Endothelial cell of umbilical vein (primary cell): ENCODE measurements at regions not wholly inside any gene's neighbourhood (a gene's known extent, or its start where the extent isn't known, plus 50 kb on each side); places are given as distances from the start of the nearest gene placed in this dataset.

ENCODE experiments used
- BruUV-seq: library from RNA; stranded (reverse); fragments of 400-500 nt; replicated peaks from 2 replicates; lab custom pipeline; 2021; lab: Mats Ljungman, UMichigan
- CTCF ChIA-PET: fragments of 300-600, 350-600 bp; sonication (Branson Sonifier 250); formaldehyde crosslinking; loops from one replicate; lab custom pipeline; 2021; ENCODE audit warnings: antibody characterized with exemption, inconsistent platforms; lab: Charles Lee
- POLR2A ChIA-PET: fragments of 300-600, 350-600 bp; sonication (Branson Sonifier 250); formaldehyde crosslinking; loops from one replicate; lab custom pipeline; 2021; ENCODE audit warnings: antibody characterized with exemption, inconsistent platforms; lab: Charles Lee
- DNase-seq: peaks from one replicate; pipeline ENCODE4 v3.0.0-alpha.2; 2011; ENCODE audit warnings: low read depth, low spot score
- FAIRE-seq: peaks from 2 replicates; lab custom pipeline; 2011; peaks lifted over from hg19 to GRCh38; lab: Jason Lieb, UNC
- H2AFZ ChIP-seq: 2 replicates; pipeline ENCODE4 v1.6.0; 2012; ENCODE audit warnings: low read depth, low read length, control low read depth, inconsistent platforms
- H3K27ac ChIP-seq: 2 replicates; pipeline ENCODE4 v1.5.1; 2011; ENCODE audit warnings: low read depth, mild to moderate bottlenecking, control low read depth, low read length, moderate library complexity; ENCODE audit not compliant: insufficient read depth
- H3K27me3 ChIP-seq, 2 experiments: 2 replicates each; pipeline versions ENCODE4 v1.6.0 to v1.6.1; 2011; ENCODE audit warnings: low read length in 2 of 2, mixed read lengths in 1 of 2; ENCODE audit not compliant: control insufficient read depth in 2 of 2, insufficient read depth in 2 of 2
- H3K36me3 ChIP-seq, 2 experiments: 2 replicates in 1 of 2; 3 replicates in 1 of 2; pipeline ENCODE4 v1.5.1; 2011; ENCODE audit warnings: low read length in 2 of 2, mild to moderate bottlenecking in 1 of 2, moderate library complexity in 1 of 2; ENCODE audit not compliant: control insufficient read depth in 2 of 2, insufficient read depth in 2 of 2; ENCODE audit errors: extremely low read depth in 1 of 2
- H3K4me1 ChIP-seq: 3 replicates; pipeline ENCODE4 v1.5.1; 2011; ENCODE audit warnings: mild to moderate bottlenecking, low read length; ENCODE audit not compliant: control insufficient read depth, insufficient read depth; ENCODE audit errors: extremely low read depth
- H3K4me2 ChIP-seq: 2 replicates; pipeline ENCODE4 v1.6.1; 2011; ENCODE audit warnings: low read length, control low read depth, mixed read lengths; ENCODE audit not compliant: insufficient read depth
- H3K4me3 ChIP-seq, 3 experiments: fragments of 200-600 bp in 1 of 3; sonication (generic), shearing (Covaris generic) in 1 of 3; replicated peaks in 1 of 3; 2 replicates each; pipeline ENCODE4 v1.5.1; 2011 to 2016; ENCODE audit warnings: control low read depth in 3 of 3, low read length in 3 of 3, mild to moderate bottlenecking in 2 of 3, inconsistent platforms in 1 of 3, low read depth in 1 of 3, moderate library complexity in 1 of 3; ENCODE audit not compliant: insufficient read depth in 1 of 3
- H3K79me2 ChIP-seq: 2 replicates; pipeline ENCODE4 v1.6.0; 2012; ENCODE audit warnings: low read length, inconsistent platforms; ENCODE audit not compliant: control insufficient read depth, insufficient read depth
- H3K9ac ChIP-seq: replicated peaks from 2 replicates; pipeline ENCODE3; 2011; ENCODE audit warnings: low read length, control low read depth; ENCODE audit not compliant: insufficient read depth; ENCODE audit errors: extremely low read depth
- H3K9me1 ChIP-seq: replicated peaks from 3 replicates; pipeline ENCODE4 v1.6.0; 2011; ENCODE audit warnings: mild to moderate bottlenecking, low read length; ENCODE audit not compliant: control insufficient read depth, insufficient read depth; ENCODE audit errors: extremely low read depth
- H3K9me3 ChIP-seq: replicated peaks from 2 replicates; pipeline ENCODE4 v1.5.1; 2012; ENCODE audit warnings: low read length, inconsistent platforms; ENCODE audit not compliant: control insufficient read depth, insufficient read depth
- H4K20me1 ChIP-seq: replicated peaks from 2 replicates; pipeline ENCODE3; 2011; ENCODE audit warnings: mild to moderate bottlenecking, low read length; ENCODE audit not compliant: control insufficient read depth, insufficient read depth; ENCODE audit errors: extremely low read depth
- EZH2 ChIP-seq: IDR thresholded peaks from 2 replicates; pipeline ENCODE4 v1.6.1; 2012; ENCODE audit warnings: borderline replicate concordance, low read depth, mild to moderate bottlenecking, moderate library complexity, low read length, inconsistent platforms; ENCODE audit not compliant: severe bottlenecking
- FOS ChIP-seq: IDR thresholded peaks from 2 replicates; pipeline ENCODE4 v1.6.1; 2011; ENCODE audit warnings: mild to moderate bottlenecking, low read length, moderate library complexity, borderline replicate concordance; ENCODE audit not compliant: insufficient read depth
- GATA2 ChIP-seq: IDR thresholded peaks from 2 replicates; pipeline ENCODE4 v1.7.0; 2011; ENCODE audit warnings: low read depth, mild to moderate bottlenecking, moderate library complexity, mixed read lengths, low read length; ENCODE audit not compliant: insufficient read length, insufficient read depth
- JUN ChIP-seq: IDR thresholded peaks from 2 replicates; pipeline ENCODE4 v1.6.1; 2011; ENCODE audit warnings: borderline replicate concordance, low read depth; ENCODE audit not compliant: insufficient read length, insufficient read depth
- MYC ChIP-seq: IDR thresholded peaks from one replicate; pipeline ENCODE4 v1.6.1; 2011; ENCODE audit warnings: mild to moderate bottlenecking, low read depth, low read length
- POLR2A ChIP-seq: IDR thresholded peaks from 2 replicates; pipeline ENCODE4 v1.6.1; 2012; ENCODE audit warnings: low read depth, mild to moderate bottlenecking, control low read depth, low read length
- POLR2AphosphoS5 ChIP-seq: IDR thresholded peaks from 2 replicates; pipeline ENCODE4 v1.6.1; 2012; ENCODE audit warnings: low read depth, mild to moderate bottlenecking, control low read depth, low read length, moderate library complexity; ENCODE audit not compliant: insufficient read depth
- dilution Hi-C: fragments of 300-500 bp; cut with MboI; formaldehyde crosslinking; loops from one replicate; pipeline ENCODE4 v1.15.0; 2019; ENCODE audit warnings: low sequenced_read_pairs; ENCODE audit not compliant: extremely low pct_ligation_motif_present
- intact Hi-C: fragments of 100-400 bp; cut with micrococcal nuclease; formaldehyde crosslinking; loops from one replicate; pipeline ENCODE4 v1.10.0; 2022
- TF ChIP-seq, protein P1 (sequence below): IDR thresholded peaks from 2 replicates; pipeline ENCODE4 v1.6.1; 2011; ENCODE audit not compliant: insufficient read depth, insufficient read length
- TF ChIP-seq, protein P2 (sequence below), 2 donors: IDR thresholded peaks; 1 replicate in 1 of 2; 2 replicates in 1 of 2; pipeline ENCODE4 v1.5.1; 2011; ENCODE audit warnings: low read length in 2 of 2, mild to moderate bottlenecking in 2 of 2, moderate library complexity in 2 of 2, control low read depth in 1 of 2, inconsistent platforms in 1 of 2, low read depth in 1 of 2; ENCODE audit not compliant: insufficient read depth in 1 of 2; ENCODE audit errors: extremely low read depth in 1 of 2

DNA sequence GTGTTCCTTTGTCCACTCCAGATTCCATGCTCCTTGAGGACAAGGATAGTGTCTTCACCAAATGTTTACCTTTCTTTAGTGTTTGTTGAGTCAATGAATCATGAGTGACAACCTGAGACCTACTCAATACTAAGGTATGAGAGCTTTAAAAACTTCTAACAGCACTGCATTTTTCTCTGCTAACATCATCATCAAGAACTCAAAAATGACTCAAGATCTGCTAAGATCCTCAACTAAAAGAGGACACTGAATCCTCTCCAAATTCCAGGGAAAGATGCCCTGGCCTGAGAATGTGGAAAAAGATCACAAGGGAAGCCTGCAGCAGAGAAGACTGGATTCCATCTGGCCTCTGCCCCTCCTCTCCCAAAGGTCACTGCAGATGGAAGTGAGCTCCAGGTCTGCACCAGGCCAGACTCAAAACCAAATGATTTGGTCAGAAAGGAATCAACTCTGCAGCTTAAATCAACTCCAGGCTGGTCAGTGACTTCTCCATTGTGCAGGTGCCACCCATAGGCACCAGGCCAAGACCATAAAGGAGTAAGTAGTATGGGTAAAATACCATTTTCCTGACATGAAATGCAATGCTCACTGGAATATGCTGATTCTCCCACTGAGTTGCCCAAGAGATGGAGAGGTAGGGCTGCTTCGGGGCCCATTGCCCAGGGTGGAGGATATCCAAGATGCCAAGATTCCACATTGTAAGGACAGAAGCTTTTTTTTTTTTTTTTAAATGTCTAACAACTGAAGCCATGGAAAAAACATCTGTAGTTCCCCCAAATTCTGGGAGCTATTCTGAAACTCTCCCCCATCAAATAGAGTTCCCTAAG is 89.5 kb upstream of the DOCK9 start:
- H3K4me3 ChIP-seq, result no peak overlapping the region
- no peak overlapping the region for H3K4me2 ChIP-seq
- FAIRE-seq (no peak), DNase-seq (no peak)
- H3K9me3 ChIP-seq, result no peaks in the 10 kb centered on the region
- no peaks in the 10 kb centered on the region for H3K9me1 ChIP-seq
- H3K9ac ChIP-seq, result no peak overlapping the region
- dilution Hi-C loops, result no loop called here
- H3K36me3 ChIP-seq, result no peaks in the 10 kb centered on the region
- no peak for TF ChIP-seq MYC
- no peak for TF ChIP-seq JUN
- TF ChIP-seq, protein P1, sequence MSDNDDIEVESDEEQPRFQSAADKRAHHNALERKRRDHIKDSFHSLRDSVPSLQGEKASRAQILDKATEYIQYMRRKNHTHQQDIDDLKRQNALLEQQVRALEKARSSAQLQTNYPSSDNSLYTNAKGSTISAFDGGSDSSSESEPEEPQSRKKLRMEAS, result no peak
- no peak for TF ChIP-seq EZH2
- TF ChIP-seq POLR2AphosphoS5, result no peak
- TF ChIP-seq, protein P2, sequence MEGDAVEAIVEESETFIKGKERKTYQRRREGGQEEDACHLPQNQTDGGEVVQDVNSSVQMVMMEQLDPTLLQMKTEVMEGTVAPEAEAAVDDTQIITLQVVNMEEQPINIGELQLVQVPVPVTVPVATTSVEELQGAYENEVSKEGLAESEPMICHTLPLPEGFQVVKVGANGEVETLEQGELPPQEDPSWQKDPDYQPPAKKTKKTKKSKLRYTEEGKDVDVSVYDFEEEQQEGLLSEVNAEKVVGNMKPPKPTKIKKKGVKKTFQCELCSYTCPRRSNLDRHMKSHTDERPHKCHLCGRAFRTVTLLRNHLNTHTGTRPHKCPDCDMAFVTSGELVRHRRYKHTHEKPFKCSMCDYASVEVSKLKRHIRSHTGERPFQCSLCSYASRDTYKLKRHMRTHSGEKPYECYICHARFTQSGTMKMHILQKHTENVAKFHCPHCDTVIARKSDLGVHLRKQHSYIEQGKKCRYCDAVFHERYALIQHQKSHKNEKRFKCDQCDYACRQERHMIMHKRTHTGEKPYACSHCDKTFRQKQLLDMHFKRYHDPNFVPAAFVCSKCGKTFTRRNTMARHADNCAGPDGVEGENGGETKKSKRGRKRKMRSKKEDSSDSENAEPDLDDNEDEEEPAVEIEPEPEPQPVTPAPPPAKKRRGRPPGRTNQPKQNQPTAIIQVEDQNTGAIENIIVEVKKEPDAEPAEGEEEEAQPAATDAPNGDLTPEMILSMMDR (IDR thresholded peaks at IDR 0.05; ENCODE audit: extremely low read depth in 1 of 2, insufficient read depth in 1 of 2, low read depth in 1 of 2, low read length in 2 of 2), result no peak
- no peak for TF ChIP-seq POLR2A
- TF ChIP-seq GATA2, result no peak
- no peak for TF ChIP-seq FOS
- peaks cover 23% of the 10 kb centered on the region for H3K4me1 ChIP-seq
- H2AFZ ChIP-seq, result no peak overlapping the region
- no peaks in the 10 kb centered on the region for H3K27me3 ChIP-seq
- POLR2A ChIA-PET, result no interaction called here
- CTCF ChIA-PET, result interaction anchor here (0.9 to 1.5 kb wide), 2 partner anchors 8 to 199 kb away, joined by 3 to 5 read pairs; no protein-coding TSS in a partner anchor
- no peaks in the 10 kb centered on the region for H4K20me1 ChIP-seq
- no TSS peak for BruUV-seq
- no peak overlapping the region for H3K27ac ChIP-seq
- no peaks in the 10 kb centered on the region for H3K79me2 ChIP-seq
- intact Hi-C loops, result no loop called here
